Activated naive CD4-positive, alpha-beta T cell treated with anti-CD3 and anti-CD28 coated beads for 36 hours (primary cell): ENCODE measurements at regions not wholly inside any gene's neighbourhood (a gene's known extent, or its start where the extent isn't known, plus 50 kb on each side); places are given as distances from the start of the nearest gene placed in this dataset.
A peak's percentile ranks its signal among the peaks of the same experiment; 100 is the strongest.

Source experiments
- CTCF ChIA-PET: fragments of 350-600 bp; sonication (Branson Sonifier 250); formaldehyde crosslinking; loops from one replicate; lab custom pipeline; 2021; ENCODE audit warnings: antibody characterized with exemption; lab: Charles Lee
- DNase-seq: peaks from one replicate; pipeline ENCODE4 v3.0.0-alpha.2; 2020
- H3K27ac Mint-ChIP-seq: one replicate; pipeline ENCODE4 v1.8.0; 2021; ENCODE audit warnings: mild to moderate bottlenecking, mixed read lengths
- H3K27me3 Mint-ChIP-seq: one replicate; pipeline ENCODE4 v1.8.0; 2021; ENCODE audit warnings: low read depth, mixed read lengths
- H3K36me3 Mint-ChIP-seq: one replicate; pipeline ENCODE4 v1.8.0; 2021; ENCODE audit warnings: low read depth, mixed read lengths
- H3K4me1 Mint-ChIP-seq: one replicate; pipeline ENCODE4 v1.8.0; 2021; ENCODE audit warnings: low read depth, mixed read lengths
- H3K4me3 Mint-ChIP-seq: one replicate; pipeline ENCODE4 v1.8.0; 2021; ENCODE audit warnings: mild to moderate bottlenecking, moderate library complexity, mixed read lengths
- H3K9me3 Mint-ChIP-seq: one replicate; pipeline ENCODE4 v1.8.0; 2021; ENCODE audit warnings: mixed read lengths
- intact Hi-C: fragments of 100-400 bp; cut with micrococcal nuclease; formaldehyde crosslinking; loops from one replicate; pipeline ENCODE4 v1.15.1; 2023

- H3K9me3 Mint-ChIP-seq: no peaks in the 10 kb centered on the region
- intact Hi-C loops: no loop called here
- no peaks in the 10 kb centered on the region for H3K36me3 Mint-ChIP-seq
- no peaks in the 10 kb centered on the region for H3K4me1 Mint-ChIP-seq
- no peak overlapping the region for H3K27ac Mint-ChIP-seq
- H3K27me3 Mint-ChIP-seq: no peaks in the 10 kb centered on the region
- CTCF ChIA-PET: no interaction called here
- H3K4me3 Mint-ChIP-seq: no peak overlapping the region
- peak; percentile 4 for DNase-seq
These were observed 236.9 kb downstream of the AR start for GRCh38 chrX:67780694-67781109.

- CTCF ChIA-PET: no interaction called here
These were observed 237.3 kb downstream of the AR start for GRCh38 chrX:67781132-67781531.

GRCh38 chrX:67784712-67785111 lies 240.9 kb downstream of the AR start:
- CTCF ChIA-PET: interaction anchor here (0.7 kb wide), 1 partner anchor 348 kb away, joined by 5 read pairs; no protein-coding TSS in a partner anchor
- H3K4me1 Mint-ChIP-seq: no peaks in the 10 kb centered on the region
- H3K4me3 Mint-ChIP-seq: no peak overlapping the region
- no peaks in the 10 kb centered on the region for H3K36me3 Mint-ChIP-seq
- H3K27me3 Mint-ChIP-seq: no peaks in the 10 kb centered on the region
- intact Hi-C loops: no loop called here
- no peak for DNase-seq
- no peak overlapping the region for H3K27ac Mint-ChIP-seq
- no peaks in the 10 kb centered on the region for H3K9me3 Mint-ChIP-seq

More at GRCh38 chrX:67781132-67781531, 237.3 kb downstream of the AR start:
- no peak for DNase-seq
- H3K36me3 Mint-ChIP-seq: no peaks in the 10 kb centered on the region
- H3K27me3 Mint-ChIP-seq: no peaks in the 10 kb centered on the region
- no peaks in the 10 kb centered on the region for H3K4me1 Mint-ChIP-seq
- no peaks in the 10 kb centered on the region for H3K9me3 Mint-ChIP-seq
- H3K4me3 Mint-ChIP-seq: no peak overlapping the region
- H3K27ac Mint-ChIP-seq: no peak overlapping the region
- intact Hi-C loops: no loop called here

- Mint-ChIP-seq H3K4me1 (no peaks in the 10 kb centered on the region), H3K4me3 (no peak overlapping the region), H3K27ac (no peak overlapping the region), H3K36me3 (no peaks in the 10 kb centered on the region), H3K27me3 (no peaks in the 10 kb centered on the region), H3K9me3 (no peaks in the 10 kb centered on the region)
- CTCF ChIA-PET: no interaction called here
- intact Hi-C loops: no loop called here
- DNase-seq: no peak
These were observed 243.4 kb downstream of the AR start for GRCh38 chrX:67787196-67787595.

- intact Hi-C loops: no loop called here
- H3K9me3 Mint-ChIP-seq: no peaks in the 10 kb centered on the region
- no peak for DNase-seq
- H3K4me1 Mint-ChIP-seq: no peaks in the 10 kb centered on the region
- no peaks in the 10 kb centered on the region for H3K36me3 Mint-ChIP-seq
- no peak overlapping the region for H3K27ac Mint-ChIP-seq
- no peak overlapping the region for H3K4me3 Mint-ChIP-seq
- CTCF ChIA-PET: no interaction called here
- H3K27me3 Mint-ChIP-seq: no peaks in the 10 kb centered on the region
These were observed 245.7 kb downstream of the AR start for GRCh38 chrX:67789536-67789935.
